GM21786 (cell line): ENCODE measurements at regions not wholly inside any gene's neighbourhood (a gene's known extent, or its start where the extent isn't known, plus 50 kb on each side); places are given as distances from the start of the nearest gene placed in this dataset.

Experiments
- ATAC-seq: cut with Tn5 transposase; IDR thresholded peaks from one replicate; pipeline ENCODE4 v1.9.1; 2021; ENCODE audit not compliant: unreplicated experiment

DNA sequence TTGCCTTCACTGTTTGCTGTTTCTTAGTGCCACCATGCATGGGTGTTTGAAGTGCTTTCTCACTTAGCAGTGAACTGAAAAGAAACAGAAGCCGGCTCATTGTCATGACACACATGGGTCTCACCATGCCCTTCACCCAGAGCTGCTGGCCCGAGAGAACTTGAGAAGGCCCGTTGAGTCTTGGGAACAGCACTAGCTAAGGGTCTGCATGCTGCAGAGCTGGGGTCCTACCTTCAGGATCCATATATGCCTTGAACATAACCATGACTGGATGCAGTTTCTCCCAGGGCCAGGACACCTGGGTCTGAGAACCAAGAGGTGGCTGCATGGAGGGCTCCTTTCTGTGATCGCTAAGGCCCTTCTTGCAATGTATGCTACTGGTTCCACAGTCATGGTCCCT is 245.5 kb upstream of the HS6ST1 start:
- no peak for ATAC-seq

DNA sequence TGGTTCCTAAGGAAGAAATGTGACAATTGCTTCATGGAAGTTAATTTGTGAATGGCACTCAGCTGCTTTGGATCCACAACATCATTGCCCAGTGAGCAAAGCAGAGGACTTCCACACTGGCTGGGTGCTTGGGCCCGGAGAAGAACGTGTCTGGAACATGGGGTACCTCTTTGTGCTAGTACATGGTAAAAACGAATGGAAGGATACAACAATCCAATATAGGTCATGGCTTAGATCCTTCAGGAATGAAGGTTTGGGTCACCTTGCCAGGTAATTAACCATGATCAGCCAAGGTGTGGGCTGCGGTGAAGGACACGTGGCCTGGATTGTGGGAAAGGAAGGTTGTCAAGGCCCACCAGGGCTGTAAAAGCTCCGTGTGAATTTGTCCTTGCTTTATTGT is 245.9 kb upstream of the HS6ST1 start:
- ATAC-seq: no peak

DNA sequence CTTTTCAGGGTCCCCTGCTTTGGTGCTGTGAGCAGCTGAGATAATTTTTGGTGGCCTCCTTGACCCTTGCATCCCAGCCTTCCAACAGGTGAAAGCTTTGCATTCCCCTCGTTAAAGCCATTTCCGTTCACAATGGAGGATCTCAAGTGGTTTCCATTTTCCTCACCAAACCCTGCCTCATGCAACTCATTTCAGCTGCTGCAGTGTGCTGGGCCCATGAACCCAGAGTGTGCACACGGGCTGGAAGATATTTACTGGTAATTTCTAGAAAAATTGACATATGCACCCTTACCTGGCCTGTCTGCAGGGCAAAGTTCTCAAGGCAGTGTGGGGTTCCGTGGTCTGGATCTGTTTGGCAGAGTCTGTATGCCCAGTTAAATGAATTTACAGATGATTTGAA is 246.8 kb upstream of the HS6ST1 start:
- ATAC-seq: no peak

DNA sequence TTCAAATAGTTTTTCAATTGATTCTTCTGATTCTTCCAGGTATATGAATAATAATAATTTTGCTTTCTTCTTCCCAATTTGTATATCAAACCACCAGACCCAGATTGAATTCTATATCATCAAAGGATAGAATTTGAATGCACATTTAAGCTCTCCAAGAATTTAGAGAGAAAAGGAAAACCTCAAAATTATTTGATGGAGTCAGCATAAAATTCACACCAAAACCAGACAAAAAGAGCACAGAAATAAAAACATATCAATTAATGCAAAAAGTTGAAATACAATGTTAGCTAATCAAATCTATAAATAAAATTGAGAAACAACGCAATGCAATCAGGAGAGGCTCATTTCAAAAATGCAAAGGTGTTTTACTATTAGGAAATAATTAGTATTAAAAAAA is 248.0 kb upstream of the HS6ST1 start:
- no peak for ATAC-seq

DNA sequence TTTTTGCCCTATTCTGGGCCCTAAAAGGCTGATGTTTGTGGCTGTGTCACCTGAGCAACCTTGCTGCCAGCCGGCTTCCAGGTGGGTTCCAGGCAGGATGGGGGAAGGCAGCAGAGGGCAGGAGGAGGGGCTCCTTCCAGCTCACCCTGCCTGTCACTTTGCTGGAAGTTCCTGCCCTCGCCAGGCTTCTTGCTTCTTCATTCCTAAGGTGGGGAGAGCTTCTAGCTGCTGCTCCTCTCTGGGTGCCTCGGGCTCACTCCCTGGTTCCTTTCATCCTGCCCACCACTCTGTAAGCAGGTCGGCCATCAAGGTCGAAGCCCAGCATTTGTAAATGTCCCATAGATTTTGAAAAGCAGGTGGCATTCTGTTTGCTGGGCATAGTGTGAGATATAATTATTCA is 249.4 kb upstream of the HS6ST1 start:
- no peak for ATAC-seq

DNA sequence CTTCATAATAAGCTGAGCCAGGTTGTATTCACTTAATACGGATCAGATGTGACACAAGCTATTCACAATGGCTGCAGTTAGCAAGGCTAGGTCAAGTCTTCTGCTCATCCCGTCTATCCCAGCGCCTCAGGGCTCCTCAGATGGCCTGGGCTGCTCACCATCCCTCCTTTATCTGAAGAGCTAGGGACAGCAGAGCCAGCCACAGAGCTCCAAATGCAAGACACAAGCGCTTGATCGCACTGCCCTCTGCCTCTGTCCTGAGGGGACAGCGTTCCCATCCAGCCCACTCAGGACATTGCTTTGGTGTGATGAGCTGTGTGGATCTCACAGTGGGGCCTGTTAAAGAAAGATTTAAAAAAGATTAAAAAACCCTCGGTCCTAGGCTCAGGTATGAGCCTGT is 254.4 kb upstream of the HS6ST1 start:
- no peak for ATAC-seq

DNA sequence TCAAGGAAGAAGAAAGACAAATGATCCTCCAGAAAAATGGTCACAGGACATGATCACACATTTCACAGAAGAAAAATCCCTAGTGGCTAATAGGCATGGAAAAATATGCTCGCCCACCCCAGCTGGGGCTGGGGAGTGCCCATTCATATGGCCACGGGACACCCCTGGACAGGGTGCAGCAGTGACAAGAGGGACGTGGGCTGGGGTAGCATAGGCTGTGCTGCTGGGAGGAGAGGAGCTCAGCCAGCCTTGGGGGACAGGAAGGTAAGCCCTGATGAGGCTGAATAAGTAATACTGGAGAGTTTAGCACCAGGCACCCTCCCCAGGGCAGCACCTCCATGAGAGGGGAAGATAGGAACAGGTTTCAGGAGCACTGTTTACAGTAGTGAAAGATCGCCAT is 254.9 kb upstream of the HS6ST1 start:
- no peak for ATAC-seq

DNA sequence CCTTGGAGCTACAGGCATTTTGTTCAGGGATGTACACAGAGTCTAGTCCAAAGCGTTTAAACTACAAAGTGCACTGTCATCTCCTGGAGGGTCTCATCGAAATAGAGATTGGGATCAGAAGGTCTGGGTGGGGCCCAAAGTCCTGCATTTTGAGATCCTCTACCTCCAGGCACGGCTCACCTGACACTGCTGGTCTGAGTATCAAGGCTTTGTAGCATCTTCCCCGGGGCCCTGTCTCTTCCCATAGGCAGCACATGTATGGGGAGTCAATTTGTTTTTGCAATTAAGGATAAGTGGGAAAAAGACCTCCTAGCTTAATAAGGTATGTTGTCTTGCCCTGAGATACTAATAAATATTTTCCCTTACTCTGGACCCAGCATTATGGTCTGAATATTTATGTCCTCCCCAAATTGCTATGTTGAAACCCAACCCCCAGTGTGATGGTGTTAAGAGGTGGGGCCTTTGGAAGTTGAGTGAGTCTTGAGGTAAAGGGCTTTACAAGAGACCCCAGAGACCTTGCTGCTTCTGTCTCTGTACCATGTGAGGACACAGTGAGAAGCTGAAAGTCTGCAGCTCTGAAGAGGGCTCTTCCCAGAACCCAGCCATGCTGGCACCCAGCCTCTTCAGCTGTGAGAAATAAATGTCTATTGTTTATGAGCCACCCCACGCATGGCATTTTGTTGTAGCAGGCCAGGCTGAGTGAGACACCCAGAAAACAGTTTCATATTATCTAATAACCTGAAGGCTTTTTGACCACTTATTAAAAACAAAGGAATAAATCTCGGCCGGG is 258.7 kb upstream of the HS6ST1 start:
- ATAC-seq: no peak

DNA sequence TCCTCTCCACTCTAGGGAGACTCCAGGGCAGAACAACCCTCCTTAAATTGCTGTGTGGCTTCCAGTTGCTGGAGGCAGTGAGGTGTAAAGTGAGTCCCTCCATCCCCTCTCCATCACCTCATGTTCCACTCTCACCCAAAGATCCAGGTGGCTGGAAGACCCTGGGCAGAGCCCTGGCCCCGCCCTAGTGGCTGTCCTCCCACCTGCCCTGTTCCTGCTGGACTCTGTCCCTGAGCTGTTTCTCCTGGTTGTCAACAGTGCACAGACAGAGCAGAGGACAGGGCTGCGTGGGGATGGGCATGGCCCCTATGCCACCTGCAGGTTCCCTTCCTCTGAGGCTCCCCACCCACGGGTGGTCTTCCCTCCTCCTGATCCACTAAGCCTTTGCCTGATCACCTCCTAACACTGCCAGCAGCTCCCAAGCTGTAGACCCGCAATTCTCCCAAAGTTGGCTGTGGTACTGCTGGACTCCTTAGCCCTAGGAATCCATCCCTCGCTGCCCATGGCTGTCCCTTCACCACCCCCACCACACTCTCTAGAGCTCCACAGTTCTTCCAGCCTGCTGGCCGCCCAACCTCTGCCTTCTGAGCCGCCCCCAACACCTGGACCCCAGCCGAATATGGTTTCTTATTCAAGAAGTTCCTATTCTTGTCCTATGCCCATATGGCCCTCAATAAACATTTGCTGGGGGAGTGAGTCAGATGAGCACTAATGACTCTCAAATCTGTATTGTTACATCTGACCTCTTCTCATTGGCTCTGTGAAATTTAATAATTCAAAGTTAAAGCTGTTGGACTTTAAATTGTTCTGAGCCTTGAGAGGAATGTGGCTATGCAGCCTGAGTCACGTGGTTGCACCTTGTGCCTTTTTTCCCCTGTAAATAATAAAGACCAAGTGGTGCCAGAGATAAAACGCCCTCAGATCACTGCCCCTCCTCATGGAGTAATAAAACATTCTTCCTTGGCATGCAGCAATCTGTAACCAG is 260.0 kb upstream of the HS6ST1 start:
- ATAC-seq: no peak

DNA sequence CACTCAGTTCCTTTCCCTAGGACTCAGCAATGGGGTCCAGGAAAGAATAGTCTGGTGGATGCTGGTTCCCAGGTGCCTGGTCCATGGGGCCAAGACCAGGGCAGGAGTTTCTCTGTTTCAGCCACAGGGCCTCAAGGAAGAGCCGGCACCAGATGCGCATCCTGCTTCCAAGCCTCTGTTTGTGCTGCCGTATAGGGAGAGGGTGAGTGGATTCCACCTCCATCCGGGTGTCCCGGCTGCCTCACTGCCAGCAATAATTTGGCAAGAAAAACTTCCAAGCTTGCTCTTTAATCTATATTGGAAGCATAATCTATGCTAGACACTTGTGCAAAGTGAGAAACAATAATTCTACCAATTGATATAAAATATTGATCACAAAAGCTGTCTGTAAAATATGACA is 261.2 kb upstream of the HS6ST1 start:
- no peak for ATAC-seq

DNA sequence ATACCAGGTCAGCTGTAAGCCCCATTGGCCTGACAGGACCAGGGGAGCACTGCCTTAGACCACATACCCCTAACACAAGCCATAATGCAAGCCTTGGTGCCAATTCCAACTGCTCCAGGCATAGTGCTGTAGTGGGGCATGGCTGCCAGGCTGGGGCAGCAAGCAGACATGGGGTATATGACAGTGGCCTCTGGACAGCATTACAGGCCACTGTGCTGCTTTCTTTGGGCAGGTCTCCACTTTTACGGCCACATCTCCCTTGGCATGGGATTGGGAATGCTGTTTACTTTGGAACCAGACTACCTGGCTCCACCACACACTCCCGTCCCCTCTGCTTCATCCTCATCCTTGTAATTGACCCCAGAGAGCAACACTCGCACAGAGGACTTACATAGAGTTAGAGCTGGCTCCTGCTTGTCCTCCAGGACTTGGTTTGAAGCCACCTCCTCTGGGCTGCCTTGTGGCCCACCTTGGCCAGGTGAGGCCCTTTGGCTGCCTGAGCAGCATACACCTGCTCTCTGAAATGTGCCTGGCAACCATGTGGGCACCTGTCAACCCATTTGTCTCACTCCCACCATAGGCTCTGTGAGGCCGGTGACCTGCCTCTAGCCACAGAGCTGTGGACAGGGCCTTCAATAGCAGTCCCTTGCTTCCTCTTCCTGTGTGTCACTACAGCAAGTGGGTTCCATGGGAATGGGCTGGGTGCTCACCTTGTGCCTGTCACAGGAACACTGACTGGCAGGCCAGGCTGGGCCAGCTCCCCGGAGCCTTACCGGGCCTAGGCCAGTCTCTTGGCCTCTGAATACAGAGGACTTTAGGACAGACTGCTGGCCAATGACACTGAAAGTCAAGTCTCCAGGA is 262.6 kb upstream of the HS6ST1 start:
- no peak for ATAC-seq

DNA sequence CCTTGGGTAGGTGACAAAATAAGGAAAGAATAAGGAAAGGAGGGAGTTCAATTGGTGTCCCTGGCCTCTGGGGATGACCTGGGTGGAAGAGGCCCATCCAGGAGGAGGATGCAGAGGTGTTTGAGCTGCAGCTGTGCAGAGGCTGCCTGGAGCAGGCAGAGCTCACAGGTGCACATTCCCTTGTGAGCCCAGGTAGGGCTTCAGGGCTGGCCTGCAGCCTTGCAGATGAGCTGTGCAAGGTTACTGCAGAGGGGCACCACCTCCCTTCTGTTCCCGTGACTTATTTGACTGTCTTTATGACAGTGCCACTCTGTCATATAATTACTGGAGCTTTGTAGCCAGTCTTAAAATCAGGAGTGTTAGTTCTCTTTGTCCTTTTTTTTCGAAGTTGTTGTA is 263.2 kb upstream of the HS6ST1 start:
- no peak for ATAC-seq

DNA sequence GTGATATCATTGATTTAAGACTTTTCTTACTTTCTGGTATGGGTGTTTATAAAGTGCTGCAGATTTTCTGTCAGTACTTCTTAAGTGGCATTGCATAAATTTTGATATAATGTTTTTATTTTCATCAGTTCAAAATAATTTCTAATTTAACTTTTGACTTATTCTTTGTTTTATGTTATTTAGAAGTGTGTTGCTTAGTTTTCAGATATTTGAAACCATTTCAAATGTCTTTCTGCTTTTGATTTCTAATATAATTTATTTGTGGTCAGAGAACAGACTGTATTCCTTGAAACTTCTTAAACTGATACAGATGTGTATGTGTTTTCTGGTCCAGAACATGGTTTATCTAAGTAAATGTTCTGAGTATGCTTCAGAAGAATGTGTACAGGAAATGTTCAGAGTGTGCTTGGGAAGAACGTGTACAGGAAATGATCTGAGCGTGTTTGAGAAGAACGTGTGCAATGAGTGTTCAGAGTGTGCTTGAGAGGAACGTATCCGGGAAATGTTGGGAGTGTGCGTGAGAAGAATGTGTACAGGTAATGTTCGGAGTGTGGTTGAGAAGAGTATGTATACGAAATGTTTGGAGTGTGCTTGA is 265.7 kb upstream of the HS6ST1 start:
- no peak for ATAC-seq

DNA sequence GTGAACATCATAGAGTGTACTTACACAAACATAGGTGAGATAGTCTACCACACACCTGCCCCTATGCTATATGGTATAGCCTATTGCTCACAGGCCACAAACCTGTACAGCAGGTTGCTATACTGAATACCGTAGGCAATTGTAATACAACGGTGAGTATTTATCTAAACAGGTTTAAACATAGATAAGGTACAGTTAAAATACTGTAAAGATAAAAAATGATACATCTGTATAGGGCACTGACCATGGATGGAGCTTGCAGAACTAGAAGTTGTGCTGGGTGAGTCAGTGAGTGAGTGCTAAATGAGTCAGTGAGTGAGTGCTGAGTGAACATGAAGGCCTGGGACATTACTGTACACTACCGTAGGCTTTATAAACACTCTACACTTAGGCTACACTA is 267.0 kb upstream of the HS6ST1 start:
- no peak for ATAC-seq

DNA sequence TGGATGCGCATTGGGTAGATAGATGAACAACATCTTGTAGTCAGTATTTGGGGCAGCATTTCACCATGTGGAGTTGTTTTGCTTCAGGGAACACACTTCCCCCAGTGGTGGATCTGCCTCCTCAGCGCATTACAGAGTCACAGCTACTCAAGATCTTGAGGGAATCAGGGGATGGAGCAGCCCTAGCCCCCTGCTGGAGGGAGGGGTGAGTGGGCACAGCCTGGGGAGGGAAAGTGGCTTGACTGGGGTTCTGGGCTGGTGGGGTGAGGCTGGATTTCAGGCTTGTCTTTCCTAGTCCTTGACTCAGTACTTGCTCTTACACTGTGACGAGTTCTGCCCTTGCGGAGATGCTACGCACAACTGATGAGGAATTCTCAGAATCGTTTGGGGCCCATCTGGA is 271.0 kb upstream of the HS6ST1 start:
- ATAC-seq: no peak

DNA sequence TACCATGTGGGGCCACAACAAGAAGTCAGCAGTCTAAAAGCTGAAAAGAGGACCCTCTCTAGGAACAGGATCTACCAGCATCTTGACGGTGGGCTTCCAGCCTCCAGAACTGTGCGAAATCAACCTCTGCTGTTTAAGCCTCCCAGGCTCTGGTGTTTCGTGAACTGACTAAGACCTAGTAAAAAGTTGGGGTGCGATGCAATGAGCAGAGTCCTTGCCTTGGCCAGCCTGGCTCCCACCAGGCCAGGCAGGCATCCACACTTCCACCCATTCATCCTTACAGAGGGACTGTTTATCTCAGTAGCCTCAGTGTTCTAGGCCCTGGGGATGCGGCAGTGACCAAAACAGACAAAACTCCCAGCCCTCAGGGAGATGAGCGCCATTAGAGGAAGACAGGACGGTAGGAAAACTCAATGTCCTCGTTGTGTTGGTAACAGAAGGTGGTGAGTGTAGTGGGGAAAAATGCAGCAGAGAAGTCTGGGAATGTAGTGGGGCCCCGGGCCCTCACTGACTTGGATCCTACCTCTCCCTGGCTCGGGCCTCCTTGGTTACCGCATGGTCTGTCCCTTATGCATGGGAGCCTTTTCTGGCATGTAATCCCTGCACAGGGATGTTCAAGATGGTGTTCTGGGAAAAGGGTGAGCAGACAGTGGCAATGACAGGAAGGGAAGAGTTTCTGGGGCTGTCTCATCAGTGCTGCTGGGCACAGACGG is 271.8 kb upstream of the HS6ST1 start:
- ATAC-seq: no peak

DNA sequence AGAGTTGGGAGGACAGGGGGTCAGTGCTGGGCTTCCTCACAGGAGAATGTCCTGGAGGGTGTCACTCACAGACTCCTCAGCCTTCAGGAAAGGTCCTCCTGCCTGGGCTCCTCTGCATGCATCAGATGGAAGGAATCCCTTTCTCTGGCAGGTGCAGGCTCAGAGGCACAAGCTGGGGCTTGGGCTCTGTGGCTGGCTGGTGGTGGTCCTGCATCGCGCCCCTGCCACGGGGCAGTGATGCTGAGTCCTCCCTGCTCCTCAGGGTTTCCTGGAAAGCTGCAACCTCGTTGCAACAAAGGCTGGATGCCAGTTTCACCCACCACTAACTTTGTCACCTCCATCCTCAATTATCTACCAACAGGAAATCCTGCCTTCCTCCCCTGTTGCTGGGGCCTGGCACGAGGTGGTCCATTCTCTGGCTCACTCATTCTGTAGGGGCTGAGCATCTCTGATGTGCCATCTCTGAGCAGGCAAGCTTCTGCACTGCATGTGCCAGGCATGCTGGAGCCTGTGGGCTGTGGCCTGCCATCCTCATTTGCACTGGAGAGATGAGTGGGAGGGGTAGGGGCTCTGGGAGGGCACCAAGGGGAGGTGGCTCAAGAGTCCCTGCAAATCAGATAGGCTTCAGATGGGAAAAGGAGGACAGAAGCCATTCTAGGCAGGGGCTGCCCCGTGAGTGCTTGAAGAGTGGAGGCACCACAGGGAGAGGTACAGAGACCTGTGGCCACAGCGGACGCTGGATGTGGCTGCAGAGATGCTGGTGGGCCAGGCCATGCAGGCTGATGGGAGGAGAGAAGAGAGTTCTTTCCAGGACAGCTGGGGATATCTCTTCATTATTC is 272.6 kb upstream of the HS6ST1 start:
- no peak for ATAC-seq

DNA sequence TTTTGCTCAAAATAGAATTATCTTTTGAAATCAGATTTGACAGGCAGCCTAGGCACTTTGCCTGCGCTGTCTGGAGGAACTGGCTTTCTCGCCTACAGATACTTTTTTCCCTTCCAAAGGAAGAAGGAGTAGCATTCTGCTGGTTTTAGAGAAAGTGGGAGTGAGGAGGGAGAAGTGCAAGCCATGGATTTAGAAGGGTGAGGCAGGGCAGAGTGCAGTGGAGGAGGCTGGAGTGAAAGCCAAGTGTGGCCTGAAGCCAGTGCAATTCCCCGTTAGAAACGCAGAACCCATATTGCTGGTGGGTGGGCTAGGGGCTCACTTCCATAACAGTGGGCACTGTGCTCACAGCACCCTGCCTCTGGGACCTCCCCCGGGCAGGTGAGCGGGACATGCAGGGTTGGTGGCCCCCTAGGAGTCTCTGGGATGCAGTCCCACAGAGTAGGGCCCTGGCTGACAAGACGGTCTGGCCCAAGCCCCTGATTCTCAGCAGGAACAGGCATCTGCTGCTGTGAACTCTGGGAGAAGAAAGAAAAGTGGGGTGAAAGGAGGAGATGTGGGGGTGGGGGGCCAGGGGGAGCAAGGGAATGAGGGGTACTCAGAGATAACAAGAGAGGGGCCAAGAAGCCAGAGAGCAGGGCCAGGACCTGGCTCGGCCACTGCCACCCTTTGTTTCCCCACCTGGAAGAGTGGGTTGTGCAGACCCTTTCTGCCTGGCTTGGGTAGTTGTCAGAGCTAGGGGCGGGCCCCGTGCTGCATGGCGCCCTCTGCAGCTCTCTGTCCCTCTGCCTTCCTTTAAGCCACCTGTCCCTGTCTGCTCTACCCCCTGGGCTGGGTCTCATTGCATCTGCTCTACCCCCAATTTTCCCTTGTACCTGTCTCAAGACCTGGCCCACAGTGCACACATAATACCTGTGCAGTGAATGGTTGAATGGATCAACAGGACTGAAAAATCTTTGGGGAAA is 273.5 kb upstream of the HS6ST1 start:
- no peak for ATAC-seq
